Umbilical cord (tissue), 1 donor: ENCODE measurements at regions not wholly inside any gene's neighbourhood (a gene's known extent, or its start where the extent isn't known, plus 50 kb on each side); places are given as distances from the start of the nearest gene placed in this dataset.
A peak's percentile ranks its signal among the peaks of the same experiment; 100 is the strongest.
"Not testable (repeated sequence)": the region's sequence is repeated elsewhere in the genome, so short reads cannot be mapped to it uniquely, and the experiment has no call there.

ENCODE experiments used
- DNase-seq: peaks from one replicate; pipeline ENCODE4 v3.0.0-alpha.2; 2015; ENCODE audit warnings: low spot score

DNA sequence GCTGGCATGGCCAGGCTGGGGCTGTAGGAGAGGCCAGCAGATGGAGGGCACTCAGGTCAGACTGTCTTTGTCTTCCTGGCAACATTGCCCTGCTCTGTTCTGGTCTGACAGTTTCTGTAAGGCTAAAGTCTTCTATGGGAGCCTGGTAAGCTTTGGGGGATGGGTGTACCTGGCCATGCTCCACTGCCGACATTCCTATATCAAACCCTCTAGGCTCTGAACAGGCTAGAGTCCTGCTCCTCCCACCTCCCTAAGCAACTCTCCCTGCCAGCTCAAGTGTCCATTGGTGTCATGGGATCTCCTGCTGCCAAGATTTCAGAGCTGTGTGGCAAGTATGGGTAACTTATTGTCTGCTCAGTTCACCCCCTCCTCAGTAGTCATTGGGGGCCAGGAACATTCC, 163.5 kb upstream of the UGT8 start:
- DNase-seq, result no peak

DNA sequence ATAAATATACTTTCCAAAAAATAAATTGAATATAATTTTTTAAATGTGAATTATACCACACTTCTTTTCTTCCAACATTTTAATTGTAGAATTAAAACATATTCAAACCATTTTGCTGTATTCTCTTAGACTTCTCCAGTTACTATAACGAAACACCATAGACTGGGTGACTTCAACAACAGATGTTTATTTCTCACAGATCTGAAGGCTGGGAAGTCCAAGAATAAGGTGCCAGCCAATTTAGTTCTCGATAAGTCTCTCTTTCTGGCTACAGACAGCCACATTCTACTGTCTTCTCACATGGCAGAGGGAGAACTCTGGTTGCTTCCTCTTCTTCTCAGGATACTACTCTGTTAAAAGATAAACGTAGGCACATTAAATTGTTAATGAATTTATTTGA, 155.8 kb upstream of the UGT8 start:
- no peak for DNase-seq

DNA sequence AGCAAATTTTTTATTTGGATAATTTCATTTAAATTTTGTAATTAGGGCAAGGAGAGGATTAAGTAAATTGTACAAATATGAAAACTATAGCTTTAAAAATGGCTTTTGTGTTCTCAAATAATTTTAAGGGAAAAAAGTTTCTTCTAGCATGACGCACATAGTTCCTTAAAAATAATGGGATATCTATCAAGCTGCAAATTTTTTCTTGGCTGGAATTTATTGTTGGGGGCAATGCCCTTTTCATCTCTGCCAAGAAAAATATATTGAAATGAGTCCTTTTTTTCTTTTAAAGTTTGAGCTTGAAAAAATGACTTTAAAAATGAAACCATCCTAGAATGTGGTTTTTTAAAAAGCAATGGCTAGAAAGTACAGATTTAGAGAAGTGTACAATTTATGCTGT, 154.4 kb upstream of the UGT8 start:
- DNase-seq, result no peak

DNA sequence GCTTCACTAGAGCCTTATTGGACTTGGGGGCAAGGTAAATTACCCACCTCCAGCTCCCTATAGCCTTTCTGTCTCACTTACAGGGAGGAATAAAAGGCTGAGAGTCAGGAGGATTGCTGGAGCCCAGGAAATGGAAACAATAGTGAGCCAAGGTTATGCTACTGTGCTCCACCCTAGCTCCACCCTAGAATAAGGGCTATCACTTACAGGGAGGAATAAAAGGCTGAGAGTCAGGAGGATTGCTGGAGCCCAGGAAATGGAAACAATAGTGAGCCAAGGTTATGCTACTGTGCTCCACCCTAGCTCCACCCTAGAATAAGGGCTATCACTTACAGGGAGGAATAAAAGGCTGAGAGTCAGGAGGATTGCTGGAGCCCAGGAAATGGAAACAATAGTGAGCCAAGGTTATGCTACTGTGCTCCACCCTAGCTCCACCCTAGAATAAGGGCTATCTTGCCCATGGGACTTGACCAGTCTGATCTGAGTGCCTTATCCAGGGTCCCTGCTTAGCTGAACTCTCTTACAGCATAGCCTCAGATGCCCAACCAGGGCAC, 150.6 kb upstream of the UGT8 start:
- not testable (repeated sequence) for DNase-seq

DNA sequence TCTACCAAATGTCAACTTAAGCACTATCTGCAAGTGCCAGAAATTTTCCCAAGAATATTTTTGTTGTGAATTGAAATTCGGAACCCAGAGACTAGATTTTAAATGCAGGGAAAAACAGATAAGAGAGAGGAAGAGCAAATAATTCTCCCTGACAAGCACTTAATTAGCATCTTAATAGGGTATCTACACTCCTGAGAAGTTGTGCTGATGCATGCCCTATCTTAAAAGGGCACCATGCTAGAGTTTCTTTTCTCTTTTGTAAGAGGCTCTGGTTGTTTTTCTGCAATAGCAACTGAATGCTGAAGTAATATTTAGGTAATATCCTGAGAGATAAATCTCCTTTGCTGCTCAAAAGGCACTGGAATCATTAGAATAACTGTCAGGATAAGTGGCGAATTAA, 139.9 kb upstream of the UGT8 start:
- DNase-seq, result no peak

DNA sequence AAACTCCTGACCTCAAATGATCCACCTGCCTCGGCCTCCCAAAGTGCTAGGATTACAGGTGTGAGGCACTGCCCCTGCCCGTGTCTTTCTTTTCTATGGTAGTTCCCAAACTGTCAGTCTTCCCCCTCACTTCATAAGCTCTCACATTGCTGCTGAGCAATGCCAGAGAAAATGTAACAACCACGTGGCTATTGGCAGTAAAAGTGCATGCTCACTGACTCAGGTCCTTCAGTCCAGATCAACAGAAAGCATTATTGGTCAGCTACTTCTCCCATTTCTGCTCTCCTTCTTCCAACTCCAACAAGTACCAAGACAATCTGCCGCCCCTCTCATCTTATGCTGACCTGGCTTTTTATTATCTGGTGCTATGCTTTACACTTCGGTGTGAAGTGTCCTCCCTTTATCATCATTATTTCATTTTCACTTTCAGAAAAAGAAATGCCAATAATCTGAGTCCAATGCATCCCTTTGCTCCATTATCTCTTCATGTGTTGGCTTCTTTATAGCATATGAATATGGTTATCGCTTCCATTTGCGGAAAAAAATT, 133.8 kb upstream of the UGT8 start:
- no peak for DNase-seq

DNA sequence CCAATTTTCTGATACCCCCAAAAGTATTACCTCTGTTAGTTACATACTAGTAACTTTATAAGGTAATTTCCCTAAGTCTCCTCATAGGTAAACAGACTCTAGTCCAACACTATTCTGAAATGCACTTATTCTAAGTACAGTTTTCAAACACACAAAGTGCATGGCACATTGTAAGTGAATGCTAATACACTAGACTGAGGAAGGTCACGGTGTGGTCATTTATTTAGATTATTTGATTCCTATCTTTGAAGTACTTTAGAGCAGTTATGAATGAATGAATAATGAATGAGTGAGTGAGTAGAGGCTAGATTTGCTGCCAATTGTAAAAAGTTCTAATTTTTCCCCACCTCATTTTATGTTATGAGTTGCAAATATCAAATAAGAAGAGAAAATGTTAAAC, 132.8 kb upstream of the UGT8 start:
- no peak for DNase-seq

DNA sequence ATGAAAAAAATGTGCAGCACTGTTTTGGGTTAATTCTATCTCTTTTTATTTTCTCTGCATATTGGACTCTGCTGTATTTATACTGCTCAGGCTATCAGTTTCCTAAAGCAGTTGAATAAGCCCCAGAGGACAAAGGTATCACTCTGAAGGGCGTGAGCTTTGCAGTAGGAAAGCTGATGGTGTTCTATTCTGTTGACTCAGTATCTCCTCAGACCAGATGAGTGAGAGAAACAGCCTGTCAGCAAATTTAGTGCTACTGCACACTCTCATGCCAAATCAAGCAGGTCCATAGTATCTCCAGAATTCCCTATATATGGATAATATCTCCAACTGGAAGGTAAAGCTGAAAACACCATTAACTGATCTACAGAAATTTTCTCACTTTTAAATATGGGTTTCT, 132.3 kb upstream of the UGT8 start:
- no peak for DNase-seq

DNA sequence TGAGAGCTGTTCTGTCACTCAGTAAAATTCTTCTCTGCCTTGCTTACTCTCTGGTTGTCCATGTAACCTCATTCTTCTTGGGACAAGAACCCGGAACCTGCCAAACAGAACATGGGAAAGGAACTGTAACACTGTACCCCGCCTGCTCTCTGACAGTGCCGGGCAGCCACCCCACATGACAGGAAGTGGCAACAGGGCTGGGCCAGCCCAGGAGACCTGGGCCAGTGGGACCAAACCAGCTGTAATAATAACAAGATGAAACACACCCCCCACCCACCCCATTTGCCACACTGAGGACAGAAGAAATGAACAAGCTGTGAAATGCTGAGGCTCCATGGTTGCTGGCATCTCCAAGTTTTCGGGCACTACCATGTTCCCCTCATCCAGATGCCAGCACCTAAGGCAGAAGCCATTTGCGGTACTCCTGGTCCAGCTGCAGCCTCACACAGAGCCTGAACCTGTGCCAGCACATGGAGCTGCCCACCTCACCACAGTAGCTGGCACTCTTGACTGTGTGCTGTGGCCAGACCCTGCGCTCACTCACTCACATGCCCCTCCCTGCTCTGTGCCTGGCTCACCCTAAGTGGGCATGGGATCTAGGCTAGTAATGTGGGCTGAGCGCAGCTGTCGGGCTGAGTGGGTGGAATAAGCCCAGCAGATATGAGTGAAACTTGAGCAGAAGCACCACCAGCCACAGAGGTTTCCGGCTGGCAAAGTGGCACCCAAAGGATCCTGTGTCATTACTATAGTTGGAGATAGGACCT, 126.2 kb upstream of the UGT8 start:
- no peak for DNase-seq

DNA sequence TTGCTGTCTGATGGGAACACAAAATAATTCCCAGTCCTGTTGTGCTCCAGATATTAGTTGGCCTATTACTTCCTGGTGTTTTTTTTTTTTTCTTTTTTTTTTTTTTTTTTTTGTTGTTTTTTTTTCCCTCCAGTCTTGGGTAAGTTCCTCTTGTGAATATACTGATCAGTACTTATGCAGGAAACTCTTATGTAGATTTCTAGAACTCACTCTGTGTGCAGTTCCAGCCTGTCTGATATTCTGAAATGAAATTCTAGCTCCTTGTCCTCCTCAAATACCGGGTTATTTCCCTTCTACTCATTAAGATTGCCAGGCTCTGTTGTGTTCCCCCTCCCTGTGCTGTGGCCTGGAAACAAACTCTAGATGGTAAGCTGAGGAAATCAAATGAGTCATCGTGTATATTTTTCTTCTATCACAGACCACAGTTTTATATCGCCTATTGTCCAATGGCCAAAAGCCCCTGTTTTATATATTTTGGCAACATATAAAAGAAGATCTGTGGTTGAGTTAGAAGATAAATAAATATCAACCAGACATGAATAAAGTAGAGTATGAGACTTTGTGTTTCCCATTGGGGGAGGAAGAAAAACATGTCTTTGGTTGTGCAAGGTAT, 124.3 kb upstream of the UGT8 start:
- no peak for DNase-seq

DNA sequence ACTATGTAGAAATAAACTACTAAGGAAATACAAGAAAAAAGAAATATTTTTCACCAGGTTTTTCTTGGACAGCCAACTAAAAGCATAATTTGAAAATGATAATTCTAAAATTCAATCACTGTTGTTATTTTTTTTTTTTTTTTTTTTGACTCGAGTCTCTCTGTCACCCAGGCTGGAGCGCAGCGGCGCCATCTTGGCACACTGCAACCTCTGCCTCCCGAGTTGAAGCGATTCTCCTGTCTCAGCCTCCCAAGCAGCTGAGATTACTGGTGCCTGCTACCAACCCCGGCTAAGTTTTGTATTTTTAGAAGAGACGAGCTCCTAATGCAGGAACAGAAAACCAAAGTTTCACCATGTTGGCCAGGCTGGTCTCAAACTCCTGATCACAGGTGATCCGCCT, 122.3 kb upstream of the UGT8 start:
- DNase-seq, result no peak

DNA sequence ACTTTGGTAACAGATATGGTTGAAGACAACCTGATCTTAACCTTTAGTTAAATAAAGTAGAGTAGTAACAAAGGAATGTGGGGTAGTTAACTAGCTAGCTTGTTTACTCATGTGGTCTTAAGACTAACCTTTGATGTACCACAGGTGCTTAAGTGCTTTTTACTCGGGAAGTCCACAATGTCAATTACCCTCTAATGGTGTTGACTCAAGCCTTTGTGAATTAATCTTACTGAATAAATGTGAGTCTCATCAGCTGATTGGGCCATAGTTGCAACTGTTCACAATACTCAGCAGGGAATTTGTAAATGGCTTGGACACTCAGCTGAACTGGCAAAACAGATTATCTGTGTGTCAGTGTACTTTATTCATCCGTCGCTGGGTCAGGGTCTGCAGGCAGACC, 119.0 kb upstream of the UGT8 start:
- no peak for DNase-seq

DNA sequence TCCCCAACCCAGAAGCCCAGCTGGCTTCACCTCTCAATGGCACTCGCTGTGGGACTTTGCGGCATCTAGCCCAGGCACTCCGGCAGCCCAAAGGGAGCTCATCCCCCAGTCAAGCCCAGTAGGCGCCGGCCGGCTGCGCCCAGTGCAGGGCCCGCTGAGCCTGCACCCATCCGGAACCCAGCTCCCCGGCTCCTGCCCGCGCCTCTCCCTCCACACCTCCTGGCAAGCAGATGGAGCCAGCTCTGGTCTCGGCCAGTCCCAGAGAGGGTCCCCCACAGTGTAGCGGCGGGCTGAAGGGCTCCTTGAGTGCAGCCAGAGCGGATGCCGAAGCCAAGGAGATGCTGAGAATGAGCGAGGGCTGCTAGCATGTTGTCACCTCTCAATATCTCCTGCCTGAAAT, 116.8 kb upstream of the UGT8 start:
- no peak for DNase-seq

DNA sequence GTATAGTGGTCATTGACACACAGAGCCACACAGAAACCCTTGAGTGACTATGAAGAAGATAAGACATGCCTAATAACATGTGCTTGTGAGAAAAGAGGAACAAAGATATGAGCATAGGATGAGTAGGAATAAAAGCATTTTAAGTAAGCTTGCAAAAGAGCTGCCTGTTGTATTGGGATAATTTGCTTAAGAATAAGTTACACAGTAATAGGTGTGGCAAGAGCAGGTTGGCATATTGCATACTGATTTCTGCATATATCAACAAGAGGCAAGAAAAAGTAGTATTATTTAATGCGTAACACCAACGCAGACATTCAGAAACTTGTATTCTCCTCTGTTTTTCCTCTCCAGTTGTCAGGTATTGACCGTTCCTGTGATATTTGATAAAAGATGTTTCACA, 111.5 kb upstream of the UGT8 start:
- DNase-seq, result no peak

DNA sequence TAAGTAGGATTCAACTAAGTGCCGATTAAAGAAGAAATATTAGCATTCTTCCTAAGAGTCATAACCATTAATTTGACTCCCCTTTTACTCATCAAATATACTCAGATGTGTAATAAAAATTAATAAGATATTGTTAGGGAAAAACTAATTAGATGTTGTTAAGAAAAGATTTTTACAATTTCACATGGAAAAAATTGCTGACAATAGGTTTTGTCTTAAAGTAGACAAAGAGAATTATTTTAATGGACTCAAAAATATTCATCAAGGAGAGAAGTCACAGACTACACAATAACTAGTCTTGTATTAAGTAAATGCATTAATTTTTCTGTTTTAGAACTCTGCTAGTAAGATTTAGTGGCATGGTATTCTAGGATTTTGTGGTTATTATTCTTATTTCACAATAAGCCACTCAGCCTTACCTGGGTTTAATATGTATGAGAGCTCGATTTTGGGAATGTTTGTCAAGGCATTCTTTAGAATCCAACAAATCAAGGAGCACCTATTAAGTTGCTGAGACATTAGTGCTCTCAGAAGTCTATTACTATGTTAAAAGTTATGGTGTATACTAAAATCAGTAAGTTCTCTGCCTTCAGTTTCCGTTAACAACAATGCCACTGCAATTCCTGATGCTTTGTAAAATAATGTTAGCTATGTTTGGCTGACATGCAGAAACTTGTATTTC, 110.2 kb upstream of the UGT8 start:
- peak; percentile 7 for DNase-seq

DNA sequence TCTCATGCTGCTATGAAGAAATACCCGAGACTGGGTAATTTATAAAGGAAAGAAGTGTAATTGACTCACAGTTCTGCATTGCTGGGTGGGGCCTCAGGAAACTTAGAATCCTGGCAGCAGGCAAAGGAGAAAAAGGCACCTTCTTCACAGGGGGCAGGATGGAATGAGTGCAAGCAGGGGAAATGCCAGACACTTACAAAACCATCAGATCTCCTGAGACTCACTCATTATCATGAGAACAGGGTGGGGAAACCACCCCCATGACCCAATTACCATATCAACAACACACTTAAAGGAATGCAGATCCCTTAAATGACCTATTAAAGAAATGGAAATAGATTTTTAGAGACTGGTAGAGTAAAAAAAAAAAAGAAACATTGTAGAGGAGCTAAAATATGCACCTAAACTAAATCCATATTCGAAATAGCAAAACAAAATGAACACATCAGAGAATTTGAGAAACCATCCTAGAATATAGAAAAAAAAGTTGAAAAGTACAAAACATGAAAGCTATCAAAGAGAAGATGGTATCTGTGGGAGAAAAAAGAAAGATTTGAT, 104.3 kb upstream of the UGT8 start:
- DNase-seq, result no peak

DNA sequence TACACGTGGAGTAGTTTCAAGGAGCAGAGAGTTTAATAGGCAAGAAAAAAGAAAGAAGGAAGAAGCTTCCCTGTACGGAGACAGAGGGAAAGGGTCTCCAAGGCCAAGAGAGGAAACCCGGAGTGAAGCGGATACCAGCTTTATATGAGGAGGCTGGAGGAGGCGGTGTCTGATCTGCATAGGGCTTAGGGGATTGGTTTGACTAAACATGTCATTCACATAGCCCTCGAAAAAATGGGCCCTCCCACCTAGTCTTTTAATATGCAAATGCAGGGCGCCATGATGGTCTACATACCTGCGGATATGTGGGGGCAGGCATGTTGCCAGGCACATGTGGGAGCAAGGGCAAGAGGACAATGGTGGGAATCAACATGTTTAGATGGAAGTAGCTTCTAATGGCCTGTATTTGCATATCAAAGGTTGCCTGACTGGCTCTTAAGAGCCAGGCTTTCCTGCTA, 103.1 kb upstream of the UGT8 start:
- DNase-seq, result no peak

DNA sequence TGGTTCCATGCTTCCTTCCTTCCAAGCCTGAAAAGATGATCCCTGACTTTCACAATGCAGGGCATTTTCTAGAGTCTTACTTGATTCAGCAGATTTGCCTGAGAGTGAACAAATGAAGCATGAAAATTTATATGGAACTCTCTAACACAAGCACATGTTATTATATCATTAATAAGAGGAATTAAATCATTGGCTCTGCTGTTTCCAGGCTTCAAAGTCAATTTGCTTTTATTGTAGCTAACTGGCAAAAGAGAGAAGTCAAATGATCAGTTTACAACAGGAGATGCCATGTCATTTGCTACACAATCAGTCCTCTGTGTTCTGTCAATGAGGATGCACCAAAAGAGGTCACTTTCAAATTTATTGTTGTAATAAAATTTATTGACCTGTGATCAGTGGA, 101.5 kb upstream of the UGT8 start:
- DNase-seq, result no peak

DNA sequence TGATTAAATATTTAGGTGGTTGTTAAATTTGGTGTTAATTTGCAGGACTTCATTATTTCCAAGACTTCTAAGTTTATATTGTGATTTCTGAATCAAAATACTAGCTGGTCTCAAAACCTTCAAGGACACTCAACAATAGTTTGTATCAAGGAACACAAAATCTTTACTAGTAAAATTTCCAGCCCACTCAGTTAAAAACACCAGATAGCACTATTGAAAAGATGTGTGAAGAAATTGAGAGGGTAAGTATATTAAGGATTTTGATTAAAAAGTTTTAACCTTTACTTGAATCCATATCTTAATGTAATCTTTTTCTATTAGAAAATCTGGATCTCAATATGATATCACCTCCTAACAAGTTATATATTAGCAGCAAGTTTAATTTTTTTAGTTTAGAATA, 89.3 kb upstream of the UGT8 start:
- DNase-seq, result no peak

DNA sequence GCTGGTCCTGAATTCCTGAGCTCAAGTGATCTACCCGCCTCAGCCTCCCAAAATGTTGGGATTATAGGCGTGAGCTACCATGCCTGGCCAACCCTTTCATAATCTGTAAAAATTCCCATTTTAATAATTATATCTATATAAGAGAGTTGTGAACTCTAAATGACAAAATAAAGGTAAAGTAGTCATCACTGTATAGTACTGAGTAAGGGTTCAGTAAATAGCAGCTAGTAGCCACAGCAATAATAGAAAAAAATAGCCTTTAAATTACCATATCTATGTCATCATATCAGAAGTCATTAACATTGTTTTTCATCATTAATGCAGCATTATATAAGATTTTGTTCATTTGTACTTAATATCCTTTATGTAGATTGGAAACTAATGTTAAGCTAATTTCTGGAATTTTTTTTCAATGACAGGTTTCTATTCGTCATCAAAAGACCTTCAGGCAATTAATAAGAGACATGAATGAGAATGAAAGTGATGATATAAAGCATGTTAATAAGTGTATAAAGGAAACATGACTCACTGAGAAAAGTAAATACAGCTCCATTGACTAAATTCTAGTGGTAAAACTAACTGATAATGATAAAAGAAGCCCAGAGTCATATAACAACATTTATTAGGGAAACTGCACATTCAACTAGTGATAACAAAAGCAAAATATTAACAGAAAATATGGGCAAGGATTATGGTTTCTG, 85.9 kb upstream of the UGT8 start:
- DNase-seq, result no peak

DNA sequence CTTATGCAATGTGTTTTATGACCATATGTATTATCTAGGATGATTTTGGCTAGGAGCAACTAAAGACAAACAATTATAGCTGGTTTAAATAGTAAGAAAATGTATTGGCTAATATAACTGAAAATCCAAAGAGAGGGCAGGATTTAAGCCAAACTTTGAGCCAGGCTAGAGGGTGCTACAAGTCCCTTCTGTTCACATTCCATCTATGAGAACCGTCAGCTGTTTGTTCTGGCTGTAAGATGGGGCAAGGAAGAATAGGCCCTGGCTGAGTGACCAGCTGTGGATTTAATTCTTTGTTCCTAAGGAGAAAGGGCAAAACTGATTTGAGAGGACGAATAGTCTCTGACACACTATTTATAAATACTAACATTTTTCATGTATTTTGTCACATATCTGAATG, 79.2 kb upstream of the UGT8 start:
- DNase-seq, result no peak

DNA sequence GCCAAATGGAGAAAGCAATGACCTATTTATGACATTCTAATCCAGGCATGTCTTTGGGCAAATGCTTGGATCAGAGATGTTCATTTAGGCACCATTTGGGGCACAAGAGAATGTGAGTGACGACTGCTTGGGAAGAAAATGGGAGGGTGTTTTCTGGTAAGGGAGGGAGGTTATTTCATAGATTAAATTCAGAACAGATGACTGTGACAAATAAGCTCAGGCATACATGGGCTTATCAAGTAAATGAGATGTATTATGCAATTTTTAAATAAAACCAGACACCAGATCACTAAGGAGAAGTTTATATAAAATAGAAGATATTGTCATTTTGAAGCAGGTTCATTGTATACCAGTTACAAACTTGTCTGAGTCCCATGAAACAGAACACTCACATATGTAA, 71.4 kb upstream of the UGT8 start:
- no peak for DNase-seq
